ENCODE measurements at regions not wholly inside any gene's neighbourhood (a gene's known extent, or its start where the extent isn't known, plus 50 kb on each side); places are given as distances from the start of the nearest gene placed in this dataset.

GRCh38 chr11:80687941-80688340 is 1247.1 kb upstream of the TENM4 start:
- TF ChIP-seq CTCF (conservative IDR thresholded peaks at IDR 0.05), result no peak

More at GRCh38 chr11:80687941-80688340, 1247.1 kb upstream of the TENM4 start:
- no CpG with 5 or more reads among the region's 2 CpGs for WGBS (ENCODE audit: extremely low coverage, insufficient read length, low lambda C conversion rate)
- Histone ChIP-seq H3K79me2 (ENCODE audit: insufficient read depth, low read length) (no peaks in the 10 kb centered on the region), H3K4me2 (ENCODE audit: insufficient read depth, insufficient read length, low read length) (no peak overlapping the region), H3K9me3 (ENCODE audit: control insufficient read depth, low read depth, low read length) (no peaks in the 10 kb centered on the region), H2BK12ac (ENCODE audit: insufficient read length, low read depth, low read length) (no peak overlapping the region), H2BK5ac (ENCODE audit: insufficient read length, low read length) (no peak overlapping the region), H3K9ac (ENCODE audit: extremely low read depth, insufficient read length, low read length) (no peak overlapping the region), H3K4ac (ENCODE audit: low read depth, low read length) (no peak overlapping the region), H2AK5ac (ENCODE audit: insufficient read length, low read length) (no peak overlapping the region), H3K14ac (ENCODE audit: insufficient read depth, low read length) (no peak overlapping the region), H2BK15ac (ENCODE audit: low read depth, low read length) (no peak overlapping the region), H4K5ac (ENCODE audit: insufficient read length, low read depth, low read length) (no peak overlapping the region), H3K27me3 (ENCODE audit: insufficient read depth, low read length) (no peaks in the 10 kb centered on the region), H3K23ac (ENCODE audit: insufficient read length, low read depth, low read length) (no peak overlapping the region), H4K20me1 (ENCODE audit: control insufficient read depth, insufficient read depth, insufficient read length) (no peaks in the 10 kb centered on the region), H3K4me1 (ENCODE audit: insufficient read depth, low read length) (peaks cover 5% of the 10 kb centered on the region; the same call in 1 of the 2 replicates), H4K91ac (ENCODE audit: insufficient read length, low read depth, low read length) (no peak overlapping the region), H2BK20ac (ENCODE audit: low read depth, low read length, poor library complexity, severe bottlenecking) (no peak overlapping the region), H3K18ac (ENCODE audit: insufficient read length, low read depth, low read length) (no peak overlapping the region), H4K8ac (replicated peaks; ENCODE audit: insufficient read length, low read depth, low read length) (no peak overlapping the region), H2BK120ac (ENCODE audit: low read depth, low read length, poor library complexity, severe bottlenecking) (no peak overlapping the region), H2AFZ (ENCODE audit: low read length) (no peak overlapping the region), H3K23me2 (ENCODE audit: insufficient read length, low read depth, low read length, poor library complexity, severe bottlenecking) (no peaks in the 10 kb centered on the region), H3K79me1 (ENCODE audit: insufficient read depth, low read depth, low read length, poor library complexity, severe bottlenecking) (no peaks in the 10 kb centered on the region), H3K56ac (ENCODE audit: insufficient read length, low read depth, low read length) (no peak overlapping the region), H3K27ac (ENCODE audit: insufficient read length, low read depth, low read length) (no peak overlapping the region), H3T11ph (ENCODE audit: low read length) (no peak overlapping the region)
- H3K36me3 Mint-ChIP-seq (ENCODE audit: insufficient read depth in 1 of 3, low read depth in 3 of 3), result no peaks in the 10 kb centered on the region
- no peak overlapping the region for H3K4me3 Mint-ChIP-seq
- H3K4me1 Mint-ChIP-seq, result peaks cover 10 to 14% of the 10 kb centered on the region in 2 experiments
- DNase-seq, result no peak
- no peak overlapping the region for H3K27ac Mint-ChIP-seq
- H3K27me3 Mint-ChIP-seq (ENCODE audit: low read depth), result no peaks in the 10 kb centered on the region
- no peaks in the 10 kb centered on the region for H3K9me3 Mint-ChIP-seq

Measured in H9 (cell line).